CD4-positive, alpha-beta T cell (primary cell): ENCODE measurements at regions not wholly inside any gene's neighbourhood (a gene's known extent, or its start where the extent isn't known, plus 50 kb on each side); places are given as distances from the start of the nearest gene placed in this dataset.
"Not testable (repeated sequence)": the region's sequence is repeated elsewhere in the genome, so short reads cannot be mapped to it uniquely, and the experiment has no call there.

Experiments
- ATAC-seq: fragments of 200-7000 bp; cut with Tn5 transposase; one replicate; pipeline ENCODE4 v1.10.0; 2022; ENCODE audit warnings: mild to moderate bottlenecking; ENCODE audit not compliant: poor library complexity
- CTCF ChIA-PET: fragments of 350-600 bp; sonication (Branson Sonifier 250); formaldehyde crosslinking; loops from one replicate; lab custom pipeline; 2021; ENCODE audit warnings: antibody characterized with exemption, inconsistent platforms; lab: Charles Lee
- POLR2A ChIA-PET: fragments of 350-600 bp; sonication (Branson Sonifier 250); formaldehyde crosslinking; loops from one replicate; lab custom pipeline; 2021; ENCODE audit warnings: antibody characterized with exemption, inconsistent platforms; lab: Charles Lee
- DNase-seq, 14 experiments: peaks; one replicate each; pipeline ENCODE4 v3.0.0-alpha.2; 2013 to 2020; ENCODE audit warnings: mixed read lengths in 2 of 14
- H3K27ac ChIP-seq, 2 donors: one replicate each; pipeline versions ENCODE4 v1.5.1 to v1.7.0; 2013; ENCODE audit warnings: low read length in 2 of 2, low read depth in 1 of 2, mild to moderate bottlenecking in 1 of 2
- H3K27me3 ChIP-seq, 2 experiments: 1 replicate in 1 of 2; 2 replicates in 1 of 2; pipeline versions ENCODE4 v1.6.1 to v1.7.0; 2013; ENCODE audit warnings: low read length in 2 of 2, control low read depth in 1 of 2, mild to moderate bottlenecking in 1 of 2, moderate library complexity in 1 of 2; ENCODE audit not compliant: insufficient read depth in 2 of 2, control insufficient read depth in 1 of 2
- H3K36me3 ChIP-seq: one replicate; pipeline ENCODE4 v1.6.1; 2013; ENCODE audit warnings: low read length, control low read depth; ENCODE audit not compliant: insufficient read depth
- H3K4me1 ChIP-seq: one replicate; pipeline ENCODE4 v1.6.1; 2013; ENCODE audit warnings: low read length, control low read depth; ENCODE audit not compliant: insufficient read depth
- H3K4me3 ChIP-seq: one replicate; pipeline ENCODE4 v1.5.1; 2013; ENCODE audit warnings: mild to moderate bottlenecking, low read length, moderate library complexity
- H3K9me3 ChIP-seq, 2 experiments: 1 replicate in 1 of 2; 2 replicates in 1 of 2; pipeline versions ENCODE4 v1.6.1 to v1.7.0; 2013; ENCODE audit warnings: low read length in 2 of 2, mild to moderate bottlenecking in 2 of 2, control low read depth in 1 of 2, moderate library complexity in 1 of 2; ENCODE audit not compliant: control insufficient read depth in 1 of 2, insufficient read depth in 1 of 2
- H3K27ac Mint-ChIP-seq: one replicate; pipeline ENCODE4 v1.8.0; 2020; ENCODE audit warnings: mixed read lengths
- H3K27me3 Mint-ChIP-seq: one replicate; pipeline ENCODE4 v1.8.0; 2021; ENCODE audit warnings: mixed read lengths
- H3K36me3 Mint-ChIP-seq: one replicate; pipeline ENCODE4 v1.8.0; 2021; ENCODE audit warnings: low read depth, mixed read lengths
- H3K4me1 Mint-ChIP-seq: one replicate; pipeline ENCODE4 v1.8.0; 2021; ENCODE audit warnings: low read depth, mixed read lengths
- H3K4me3 Mint-ChIP-seq: one replicate; pipeline ENCODE4 v1.8.0; 2020; ENCODE audit warnings: mild to moderate bottlenecking, mixed read lengths
- H3K9me3 Mint-ChIP-seq: one replicate; pipeline ENCODE4 v1.8.0; 2020; ENCODE audit warnings: mixed read lengths
- intact Hi-C, 2 experiments: fragments of 100-400 bp; cut with DNase I in 1 of 2; cut with micrococcal nuclease in 1 of 2; formaldehyde crosslinking; loops; one replicate each; pipeline versions ENCODE4 v1.15.1 to v1.9.0; 2023 to 2025; cut with DNase I, micrococcal nuclease
- TF ChIP-seq, protein P1 (sequence below): fragments of 200-600 bp; IDR thresholded peaks from one replicate; pipeline ENCODE4 v1.8.0; 2022; ENCODE audit warnings: antibody characterized with exemption, mild to moderate bottlenecking

DNA sequence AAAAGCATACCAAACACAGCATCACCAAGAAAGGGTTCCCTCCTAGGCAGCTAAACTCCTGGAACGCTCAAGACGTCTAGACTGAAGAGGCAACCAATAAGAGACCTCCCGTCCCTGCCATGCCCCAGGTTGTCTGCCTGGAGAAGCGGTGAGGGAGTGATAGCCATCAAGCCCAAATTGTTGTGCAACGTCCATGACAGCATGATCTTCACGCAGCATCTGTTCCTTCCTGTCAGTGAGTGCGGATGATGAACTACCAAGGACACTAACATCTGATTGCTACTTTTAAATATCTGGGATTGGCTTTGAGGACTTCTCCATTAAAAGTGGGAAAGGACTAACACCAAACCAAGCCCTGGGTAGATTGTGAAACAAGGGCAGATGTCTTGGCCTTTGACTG is 149.7 kb downstream of the TXNL1 start:
- CTCF ChIA-PET, result no interaction called here
- H3K4me3 ChIP-seq, result no peak overlapping the region
- ATAC-seq, result no peak
- no peaks in the 10 kb centered on the region for H3K9me3 ChIP-seq
- Mint-ChIP-seq H3K27me3 (peaks cover 5% of the 10 kb centered on the region), H3K27ac (no peak overlapping the region), H3K4me1 (no peaks in the 10 kb centered on the region), H3K9me3 (no peaks in the 10 kb centered on the region), H3K36me3 (no peaks in the 10 kb centered on the region), H3K4me3 (no peak overlapping the region)
- H3K36me3 ChIP-seq, result no peaks in the 10 kb centered on the region
- no peaks in the 10 kb centered on the region for H3K4me1 ChIP-seq
- POLR2A ChIA-PET, result interaction anchor here (1.2 kb wide), 1 partner anchor 10 kb away, joined by 3 read pairs; no protein-coding TSS in a partner anchor
- intact Hi-C loops, result no loop called here
- no peaks in the 10 kb centered on the region for H3K27me3 ChIP-seq
- no peak overlapping the region for H3K27ac ChIP-seq
- DNase-seq, result no peak
- TF ChIP-seq, protein P1, sequence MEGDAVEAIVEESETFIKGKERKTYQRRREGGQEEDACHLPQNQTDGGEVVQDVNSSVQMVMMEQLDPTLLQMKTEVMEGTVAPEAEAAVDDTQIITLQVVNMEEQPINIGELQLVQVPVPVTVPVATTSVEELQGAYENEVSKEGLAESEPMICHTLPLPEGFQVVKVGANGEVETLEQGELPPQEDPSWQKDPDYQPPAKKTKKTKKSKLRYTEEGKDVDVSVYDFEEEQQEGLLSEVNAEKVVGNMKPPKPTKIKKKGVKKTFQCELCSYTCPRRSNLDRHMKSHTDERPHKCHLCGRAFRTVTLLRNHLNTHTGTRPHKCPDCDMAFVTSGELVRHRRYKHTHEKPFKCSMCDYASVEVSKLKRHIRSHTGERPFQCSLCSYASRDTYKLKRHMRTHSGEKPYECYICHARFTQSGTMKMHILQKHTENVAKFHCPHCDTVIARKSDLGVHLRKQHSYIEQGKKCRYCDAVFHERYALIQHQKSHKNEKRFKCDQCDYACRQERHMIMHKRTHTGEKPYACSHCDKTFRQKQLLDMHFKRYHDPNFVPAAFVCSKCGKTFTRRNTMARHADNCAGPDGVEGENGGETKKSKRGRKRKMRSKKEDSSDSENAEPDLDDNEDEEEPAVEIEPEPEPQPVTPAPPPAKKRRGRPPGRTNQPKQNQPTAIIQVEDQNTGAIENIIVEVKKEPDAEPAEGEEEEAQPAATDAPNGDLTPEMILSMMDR, result no peak

DNA sequence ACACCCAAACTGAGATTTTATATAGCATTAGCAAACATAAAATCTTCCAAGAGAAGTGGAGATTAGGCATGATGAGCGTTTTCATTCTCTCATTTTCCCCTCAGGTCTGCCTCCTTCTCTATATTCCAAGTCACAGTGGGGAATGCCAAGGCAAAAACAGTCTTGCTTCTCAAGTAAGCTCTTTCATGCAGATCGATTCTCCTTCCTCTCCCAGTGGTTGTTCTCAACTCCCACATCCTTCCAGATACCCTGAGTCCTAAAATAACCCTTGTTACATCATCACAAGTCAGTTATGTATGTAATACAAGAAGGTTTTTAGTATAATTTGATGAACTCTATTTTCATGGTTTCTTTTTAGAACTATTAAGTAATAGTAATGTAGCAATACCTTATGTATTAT is 150.6 kb downstream of the TXNL1 start:
- H3K27me3 Mint-ChIP-seq, result no peaks in the 10 kb centered on the region
- no peaks in the 10 kb centered on the region for H3K4me1 Mint-ChIP-seq
- POLR2A ChIA-PET, result no interaction called here
- intact Hi-C loops, result no loop called here
- H3K27ac Mint-ChIP-seq, result no peak overlapping the region
- no peaks in the 10 kb centered on the region for H3K36me3 ChIP-seq
- H3K9me3 ChIP-seq, result no peaks in the 10 kb centered on the region
- DNase-seq (no peak), ATAC-seq (no peak)
- TF ChIP-seq, protein P1, result no peak
- no peaks in the 10 kb centered on the region for H3K36me3 Mint-ChIP-seq
- CTCF ChIA-PET, result no interaction called here
- no peaks in the 10 kb centered on the region for H3K9me3 Mint-ChIP-seq
- no peak overlapping the region for H3K4me3 Mint-ChIP-seq
- no peak overlapping the region for H3K4me3 ChIP-seq
- no peaks in the 10 kb centered on the region for H3K27me3 ChIP-seq
- H3K4me1 ChIP-seq, result no peaks in the 10 kb centered on the region
- no peak overlapping the region for H3K27ac ChIP-seq

DNA sequence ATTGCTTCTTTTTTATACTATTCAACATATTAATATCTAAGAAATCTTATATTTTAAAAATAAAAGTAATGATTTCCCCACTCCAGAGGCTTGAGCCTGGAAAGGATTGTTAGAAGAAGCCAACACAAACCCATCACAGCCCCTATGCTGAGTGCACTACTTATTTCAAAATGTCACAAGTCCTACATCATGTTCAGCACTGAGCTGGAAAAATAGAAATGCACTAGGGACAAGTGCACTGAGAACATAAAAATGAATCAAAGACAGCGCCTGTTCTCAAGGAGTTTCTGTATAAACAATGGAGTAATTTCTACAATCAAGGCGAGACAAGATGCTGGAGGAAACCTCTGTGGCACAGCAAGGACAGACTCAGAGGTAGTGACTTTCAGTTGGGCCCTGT is 155.0 kb downstream of the TXNL1 start:
- no peak overlapping the region for H3K27ac Mint-ChIP-seq
- intact Hi-C loops, result no loop called here
- no peaks in the 10 kb centered on the region for H3K4me1 ChIP-seq
- TF ChIP-seq, protein P1, result no peak
- no peaks in the 10 kb centered on the region for H3K36me3 Mint-ChIP-seq
- ATAC-seq (no peak), DNase-seq (no peak)
- H3K27me3 Mint-ChIP-seq, result peaks cover 4% of the 10 kb centered on the region
- no peaks in the 10 kb centered on the region for H3K36me3 ChIP-seq
- H3K4me3 Mint-ChIP-seq, result no peak overlapping the region
- H3K27ac ChIP-seq, result no peak overlapping the region
- no peaks in the 10 kb centered on the region for H3K9me3 ChIP-seq
- ChIA-PET POLR2A (no interaction called here), CTCF (no interaction called here)
- no peaks in the 10 kb centered on the region for H3K4me1 Mint-ChIP-seq
- H3K9me3 Mint-ChIP-seq, result no peaks in the 10 kb centered on the region
- H3K4me3 ChIP-seq, result no peak overlapping the region
- H3K27me3 ChIP-seq, result no peaks in the 10 kb centered on the region

DNA sequence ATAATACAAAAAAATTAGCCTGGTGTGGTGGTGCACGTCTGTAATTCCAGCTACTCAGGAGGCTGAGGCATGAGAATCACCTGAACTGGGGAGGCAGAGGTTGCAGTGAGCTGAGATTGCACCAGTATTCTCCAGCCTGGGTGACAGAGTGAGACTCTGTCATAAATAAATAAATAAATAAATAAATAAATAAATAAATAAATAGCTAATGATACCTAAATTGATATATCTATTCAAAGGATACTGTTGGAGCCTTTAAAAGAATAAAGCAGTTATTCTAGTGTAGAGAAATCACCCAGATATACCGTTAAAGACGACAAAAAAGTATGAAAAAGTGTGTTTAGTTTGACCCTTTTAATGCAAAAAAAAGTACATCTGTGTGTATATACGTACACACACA is 155.6 kb downstream of the TXNL1 start:
- H3K9me3 ChIP-seq, H3K27ac ChIP-seq, H3K4me3 ChIP-seq, H3K27me3 ChIP-seq, H3K27ac Mint-ChIP-seq, H3K4me1 Mint-ChIP-seq, H3K4me1 ChIP-seq, CTCF ChIA-PET, H3K27me3 Mint-ChIP-seq, ATAC-seq, H3K36me3 Mint-ChIP-seq, DNase-seq, H3K4me3 Mint-ChIP-seq, intact Hi-C loops, POLR2A ChIA-PET, H3K9me3 Mint-ChIP-seq, H3K36me3 ChIP-seq: not testable (repeated sequence)
